NCI-H524 treated with DMSO at 0.1 percent for 48 hours (cell line): ENCODE measurements at regions not wholly inside any gene's neighbourhood (a gene's known extent, or its start where the extent isn't known, plus 50 kb on each side); places are given as distances from the start of the nearest gene placed in this dataset.
"Not testable (repeated sequence)": the region's sequence is repeated elsewhere in the genome, so short reads cannot be mapped to it uniquely, and the experiment has no call there.

Experiments
- DNase-seq: peaks from one replicate; lab custom pipeline; 2025; lab: John Stamatoyannopoulos, UW

GRCh38 chr11:36791957-36792356 lies 193.9 kb upstream of the RAG2 start:
- DNase-seq, result no peak

GRCh38 chr11:36790526-36790925 lies 192.5 kb upstream of the RAG2 start:
- no peak for DNase-seq

- DNase-seq, result no peak
Observed at GRCh38 chr11:36783808-36784207, 185.8 kb upstream of the RAG2 start.

- no peak for DNase-seq
Observed at GRCh38 chr11:36779791-36780190, 181.8 kb upstream of the RAG2 start.

- DNase-seq, result no peak
Observed at GRCh38 chr11:36777311-36777710, 179.3 kb upstream of the RAG2 start.

- no peak for DNase-seq
Observed at GRCh38 chr11:36775756-36776155, 177.7 kb upstream of the RAG2 start.

GRCh38 chr11:36775130-36775529 lies 177.1 kb upstream of the RAG2 start:
- DNase-seq, result no peak

- DNase-seq, result no peak
Observed at GRCh38 chr11:36774603-36775002, 176.6 kb upstream of the RAG2 start.

GRCh38 chr11:36763187-36763586 lies 165.2 kb upstream of the RAG2 start:
- DNase-seq, result no peak

GRCh38 chr11:36757075-36757474 lies 159.0 kb upstream of the RAG2 start:
- DNase-seq, result no peak

GRCh38 chr11:36753960-36754359 lies 155.9 kb upstream of the RAG2 start:
- no peak for DNase-seq

- DNase-seq, result no peak
Observed at GRCh38 chr11:36751996-36752395, 154.0 kb upstream of the RAG2 start.

GRCh38 chr11:36751335-36751781 lies 153.3 kb upstream of the RAG2 start:
- no peak for DNase-seq

- DNase-seq, result no peak
Observed at GRCh38 chr11:36750349-36750748, 152.3 kb upstream of the RAG2 start.

- DNase-seq, result no peak
Observed at GRCh38 chr11:36748836-36749235, 150.8 kb upstream of the RAG2 start.

- peak; percentile 23 for DNase-seq
Observed at GRCh38 chr11:36746886-36747710, 149.1 kb upstream of the RAG2 start.

GRCh38 chr11:36744375-36745168 lies 146.5 kb upstream of the RAG2 start:
- no peak for DNase-seq

GRCh38 chr11:36743039-36743438 lies 145.0 kb upstream of the RAG2 start:
- DNase-seq, result no peak

GRCh38 chr11:36741515-36741914 lies 143.5 kb upstream of the RAG2 start:
- DNase-seq, result no peak

- DNase-seq, result no peak
Observed at GRCh38 chr11:36738292-36738861, 140.3 kb upstream of the RAG2 start.

GRCh38 chr11:36736103-36736502 lies 138.1 kb upstream of the RAG2 start:
- DNase-seq, result no peak

- DNase-seq, result not testable (repeated sequence)
Observed at GRCh38 chr11:36733721-36734120, 135.7 kb upstream of the RAG2 start.

GRCh38 chr11:36730761-36731160 lies 132.7 kb upstream of the RAG2 start:
- no peak for DNase-seq
